Psoas muscle (tissue), 7 donors: ENCODE measurements at regions not wholly inside any gene's neighbourhood (a gene's known extent, or its start where the extent isn't known, plus 50 kb on each side); places are given as distances from the start of the nearest gene placed in this dataset.

Experiments used
- ATAC-seq, 4 donors: fragments of 200-7000 bp; cut with Tn5 transposase; one replicate each; pipeline ENCODE4 v1.9.1; 2020; ENCODE audit warnings: moderate library complexity in 3 of 4, mild to moderate bottlenecking in 2 of 4
- DNase-seq, 2 donors: peaks; one replicate each; pipeline ENCODE4 v3.0.0-alpha.2; 2020
- H3K27ac ChIP-seq: fragments of 200-600 bp; one replicate; pipeline ENCODE4 v1.8.0; 2022
- H3K27me3 ChIP-seq, 3 donors: fragments of 200-600 bp in 1 of 3; one replicate each; pipeline versions ENCODE4 v1.6.1 to v1.8.0; 2013 to 2022; ENCODE audit warnings: low read length in 2 of 3, mild to moderate bottlenecking in 2 of 3, moderate library complexity in 1 of 3; ENCODE audit not compliant: insufficient read depth in 3 of 3
- H3K36me3 ChIP-seq, 2 donors: fragments of 200-600 bp in 1 of 2; one replicate each; pipeline versions ENCODE4 v1.6.1 to v1.8.0; 2013 to 2022; ENCODE audit warnings: low read depth in 1 of 2, mild to moderate bottlenecking in 1 of 2, moderate library complexity in 1 of 2; ENCODE audit not compliant: insufficient read depth in 1 of 2
- H3K4me1 ChIP-seq: fragments of 200-600 bp; one replicate; pipeline ENCODE4 v1.8.0; 2022
- H3K4me3 ChIP-seq: fragments of 200-600 bp; one replicate; pipeline ENCODE4 v1.8.0; 2022; ENCODE audit warnings: mild to moderate bottlenecking
- H3K9me3 ChIP-seq: fragments of 200-600 bp; one replicate; pipeline ENCODE4 v1.8.0; 2022
- WGBS, 3 donors: extraction: QIAGEN DNeasy Blood & Tissue Kit; methylation state at CpG; one replicate each; pipeline versions ENCODE4 v1.1.6 to v1.1.7; 2013; 5-methylcytosine and 5-hydroxymethylcytosine counted together
- intact Hi-C, 2 donors: fragments of 100-400 bp; cut with DNase I; formaldehyde crosslinking; loops; one replicate each; pipeline versions ENCODE4 v1.11.0 to v1.14.2; 2022
- TF ChIP-seq, protein P1 (sequence below): fragments of 200-600 bp; IDR thresholded peaks from one replicate; pipeline ENCODE4 v1.8.0; 2022; ENCODE audit warnings: antibody characterized with exemption
- donor health status: healthy with polysubstance abuse.
- donor health status: DM: no; HTN: no; CAD: no; lungs with moderate emphysema.
- donor health status: Bipolar disorder and iron deficiency.
- donor health status: healthy.
- donor health status: DM: yes; HTN: yes; CAD: no.
- donor health status: DM: no; HTN: no; CAD: no.
- donor health status: DM: yes; HTN: yes; CAD: no.

DNA sequence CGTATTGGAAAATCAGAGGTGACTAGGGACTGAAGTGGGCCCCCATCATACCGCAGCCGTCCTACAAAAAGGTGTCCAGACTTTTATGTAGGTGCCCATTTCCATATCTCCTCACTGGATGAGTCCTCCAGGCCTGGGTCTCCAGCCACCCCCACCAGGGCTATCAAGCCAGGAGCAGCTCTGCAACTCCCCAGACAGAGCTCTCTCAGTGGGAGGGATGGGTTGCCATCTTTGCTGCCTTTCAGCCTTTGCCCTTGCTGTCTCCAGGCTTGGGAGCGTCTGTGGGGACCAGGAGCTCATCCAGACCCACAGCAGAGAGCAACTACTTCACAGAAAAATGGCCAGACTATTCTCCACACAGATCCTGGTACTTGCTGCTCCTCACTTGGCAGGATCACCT, 802.7 kb upstream of the IGFBP3 start:
- ATAC-seq (no peak), DNase-seq (no peak)
- WGBS, 3 donors = 98 to 99% (median 98%) methylated on average over 4 of the region's 4 CpGs
- Histone ChIP-seq H3K27ac (no peak overlapping the region), H3K36me3 (no peaks in the 10 kb centered on the region), H3K9me3 (no peaks in the 10 kb centered on the region), H3K4me1 (no peaks in the 10 kb centered on the region), H3K27me3 (no peaks in the 10 kb centered on the region), H3K4me3 (no peak overlapping the region)
- intact Hi-C loops = no loop called here
- TF ChIP-seq, protein P1, sequence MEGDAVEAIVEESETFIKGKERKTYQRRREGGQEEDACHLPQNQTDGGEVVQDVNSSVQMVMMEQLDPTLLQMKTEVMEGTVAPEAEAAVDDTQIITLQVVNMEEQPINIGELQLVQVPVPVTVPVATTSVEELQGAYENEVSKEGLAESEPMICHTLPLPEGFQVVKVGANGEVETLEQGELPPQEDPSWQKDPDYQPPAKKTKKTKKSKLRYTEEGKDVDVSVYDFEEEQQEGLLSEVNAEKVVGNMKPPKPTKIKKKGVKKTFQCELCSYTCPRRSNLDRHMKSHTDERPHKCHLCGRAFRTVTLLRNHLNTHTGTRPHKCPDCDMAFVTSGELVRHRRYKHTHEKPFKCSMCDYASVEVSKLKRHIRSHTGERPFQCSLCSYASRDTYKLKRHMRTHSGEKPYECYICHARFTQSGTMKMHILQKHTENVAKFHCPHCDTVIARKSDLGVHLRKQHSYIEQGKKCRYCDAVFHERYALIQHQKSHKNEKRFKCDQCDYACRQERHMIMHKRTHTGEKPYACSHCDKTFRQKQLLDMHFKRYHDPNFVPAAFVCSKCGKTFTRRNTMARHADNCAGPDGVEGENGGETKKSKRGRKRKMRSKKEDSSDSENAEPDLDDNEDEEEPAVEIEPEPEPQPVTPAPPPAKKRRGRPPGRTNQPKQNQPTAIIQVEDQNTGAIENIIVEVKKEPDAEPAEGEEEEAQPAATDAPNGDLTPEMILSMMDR = no peak

DNA sequence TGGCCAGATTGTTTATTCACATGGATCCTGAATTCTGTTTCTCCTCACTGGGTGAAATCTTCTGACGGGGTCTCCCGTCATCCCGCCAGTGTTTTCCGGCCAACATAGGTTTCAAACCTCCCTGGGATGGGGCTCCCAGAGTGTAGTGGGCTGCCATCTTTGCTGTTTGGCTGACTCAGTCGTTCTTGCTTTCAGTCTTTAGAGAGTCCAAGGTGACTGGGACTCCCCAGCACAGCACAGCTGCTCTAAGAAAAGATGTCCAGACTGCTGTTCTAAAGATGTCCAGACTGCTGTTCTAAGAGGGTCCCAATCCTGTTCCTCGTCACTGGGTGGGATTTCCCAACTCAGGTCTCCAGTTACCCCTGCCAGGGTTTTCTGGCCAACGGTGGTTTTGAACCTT, 801.9 kb upstream of the IGFBP3 start:
- Histone ChIP-seq H3K4me1 (no peaks in the 10 kb centered on the region), H3K9me3 (no peaks in the 10 kb centered on the region), H3K36me3 (no peaks in the 10 kb centered on the region), H3K27ac (no peak overlapping the region), H3K4me3 (no peak overlapping the region), H3K27me3 (no peaks in the 10 kb centered on the region)
- TF ChIP-seq, protein P1 = no peak
- DNase-seq (no peak), ATAC-seq (no peak)
- 77 to 79% (median 79%) methylated on average over 7 of the region's 7 CpGs for WGBS, 3 donors
- intact Hi-C loops = no loop called here

DNA sequence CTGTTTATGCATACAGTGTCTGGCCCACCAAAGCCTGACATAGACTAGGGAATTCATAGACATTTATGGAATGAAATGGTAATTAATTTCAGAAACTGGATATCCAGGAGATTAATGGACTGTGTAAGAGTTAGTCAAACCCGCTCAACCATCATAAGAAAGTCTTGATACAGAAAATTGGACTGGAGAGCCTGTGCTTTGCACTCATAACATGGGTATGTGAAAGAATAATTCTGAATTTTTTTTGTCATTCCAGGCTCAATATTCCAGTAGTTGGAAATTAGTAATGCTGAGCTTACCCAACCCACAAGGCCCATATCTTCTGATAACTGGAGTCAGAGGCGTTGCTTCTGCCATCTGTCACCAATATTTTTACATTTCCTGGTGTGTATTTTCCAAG, 799.7 kb upstream of the IGFBP3 start:
- Histone ChIP-seq H3K4me3 (no peak overlapping the region), H3K9me3 (no peaks in the 10 kb centered on the region), H3K4me1 (no peaks in the 10 kb centered on the region), H3K27me3 (no peaks in the 10 kb centered on the region), H3K36me3 (no peaks in the 10 kb centered on the region), H3K27ac (no peak overlapping the region)
- TF ChIP-seq, protein P1 = no peak
- no peak for ATAC-seq
- 78 to 86% (median 79%) methylated on average over 2 of the region's 2 CpGs for WGBS, 3 donors
- intact Hi-C loops = no loop called here
- no peak for DNase-seq

DNA sequence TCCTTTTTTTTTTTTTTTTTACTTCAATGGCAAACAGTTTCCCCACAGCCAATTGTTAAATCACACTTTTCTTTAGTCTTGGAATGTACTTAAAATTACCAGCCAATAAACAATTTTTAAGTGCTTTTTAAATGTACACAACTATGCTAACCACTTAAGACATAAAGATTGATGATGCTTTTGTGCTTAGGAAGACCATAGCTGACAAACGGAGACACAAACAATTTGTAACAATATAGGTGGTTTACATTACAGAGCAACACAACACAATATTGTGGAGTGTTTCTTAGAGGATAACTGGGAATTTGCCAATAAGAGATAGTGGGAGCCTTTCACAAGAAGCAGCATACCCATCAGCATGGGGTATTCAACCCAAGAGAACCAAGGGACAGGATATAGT, 798.5 kb upstream of the IGFBP3 start:
- Histone ChIP-seq H3K27ac (no peak overlapping the region), H3K27me3 (no peaks in the 10 kb centered on the region), H3K4me3 (no peak overlapping the region), H3K36me3 (no peaks in the 10 kb centered on the region), H3K4me1 (no peaks in the 10 kb centered on the region), H3K9me3 (no peaks in the 10 kb centered on the region)
- DNase-seq (no peak), ATAC-seq (no peak)
- WGBS, 3 donors = 91 to 96% (median 95%) methylated on average over 1 of the region's 1 CpG
- intact Hi-C loops = no loop called here
- TF ChIP-seq, protein P1 = no peak

- H3K4me3 ChIP-seq = no peak overlapping the region
- no peaks in the 10 kb centered on the region for H3K9me3 ChIP-seq
- 88 to 94% (median 90%) methylated on average over 1 of the region's 1 CpG for WGBS, 3 donors
- DNase-seq (no peak), ATAC-seq (no peak)
- H3K4me1 ChIP-seq = no peaks in the 10 kb centered on the region
- H3K27ac ChIP-seq = no peak overlapping the region
- intact Hi-C loops = no loop called here
- TF ChIP-seq, protein P1 = no peak
- H3K36me3 ChIP-seq = no peaks in the 10 kb centered on the region
- no peaks in the 10 kb centered on the region for H3K27me3 ChIP-seq
Measured at GRCh38 chr7:46716926-46717325, 795.9 kb upstream of the IGFBP3 start.
